HepG2 (cell line): ENCODE measurements at regions not wholly inside any gene's neighbourhood (a gene's known extent, or its start where the extent isn't known, plus 50 kb on each side); places are given as distances from the start of the nearest gene placed in this dataset.

ENCODE experiments used
- BCL3 ChIP-seq: sonication (generic); formaldehyde crosslinking; IDR thresholded peaks from 2 replicates; pipeline ENCODE4 v1.5.1; 2020; ENCODE audit warnings: mild to moderate bottlenecking, missing genetic modification reagents, moderate library complexity
- CTCF ChIP-seq: sonication (generic); formaldehyde crosslinking; IDR thresholded peaks from 2 replicates; pipeline ENCODE4 v1.5.0; 2020; ENCODE audit warnings: mild to moderate bottlenecking, missing genetic modification reagents, moderate library complexity
- EZH2 ChIP-seq: conservative IDR thresholded peaks from 2 replicates; pipeline ENCODE4 v1.6.1; 2012; ENCODE audit warnings: mild to moderate bottlenecking, low read depth, low read length, moderate library complexity
- TCF7 ChIP-seq: sonication (generic); IDR thresholded peaks from 2 replicates; pipeline ENCODE4 v1.6.1; 2016; ENCODE audit warnings: antibody characterized with exemption, low read depth
- ZNF770 ChIP-seq: sonication (generic); formaldehyde crosslinking; IDR thresholded peaks from 2 replicates; pipeline ENCODE4 v1.5.0; 2020; ENCODE audit warnings: mild to moderate bottlenecking, missing genetic modification reagents

GRCh38 chr13:84867246-84867645 lies 932.0 kb downstream of the SLITRK6 start:
- TF ChIP-seq BCL3 (CRISPR knock-in tag) (no peak), TCF7 (no peak), ZNF770 (no peak), CTCF (no peak), EZH2 (no peak)
